GM13977 (cell line): ENCODE measurements at regions not wholly inside any gene's neighbourhood (a gene's known extent, or its start where the extent isn't known, plus 50 kb on each side); places are given as distances from the start of the nearest gene placed in this dataset.

ENCODE experiments used
- DNase-seq: peaks from one replicate; pipeline ENCODE4 v3.0.0; 2012; ENCODE audit warnings: low spot score
- CTCF ChIP-seq: IDR thresholded peaks from 2 replicates; pipeline ENCODE4 v1.5.1; 2012; ENCODE audit warnings: mild to moderate bottlenecking, control low read depth; ENCODE audit not compliant: insufficient read depth; ENCODE audit errors: extremely low read depth, missing control alignments
- in situ Hi-C: fragments of 300-500 bp; cut with MboI; formaldehyde crosslinking; loops from one replicate; pipeline ENCODE4 v1.12.0; 2022; ENCODE audit warnings: low sequenced_read_pairs, low pct_unique_long_range_greater_than_20kb, mixed read lengths, inconsistent platforms; ENCODE audit not compliant: unreplicated experiment

GRCh38 chr2:12795851-12796250 is 79.1 kb downstream of the TRIB2 start:
- DNase-seq, result no peak
- in situ Hi-C loops, result no loop called here
- no peak for TF ChIP-seq CTCF

GRCh38 chr2:12796657-12797056 is 79.9 kb downstream of the TRIB2 start:
- no peak for DNase-seq
- TF ChIP-seq CTCF, result no peak
- in situ Hi-C loops, result no loop called here

- no peak for DNase-seq
- in situ Hi-C loops, result no loop called here
- no peak for TF ChIP-seq CTCF
Observed at GRCh38 chr2:12797815-12798214, 81.1 kb downstream of the TRIB2 start.

- no peak for DNase-seq
- TF ChIP-seq CTCF, result no peak
- in situ Hi-C loops, result no loop called here
Observed at GRCh38 chr2:12803607-12804006, 86.9 kb downstream of the TRIB2 start.

- no peak for TF ChIP-seq CTCF
- DNase-seq, result no peak
- in situ Hi-C loops, result no loop called here
Observed at GRCh38 chr2:12804091-12804856, 87.5 kb downstream of the TRIB2 start.

GRCh38 chr2:12805033-12805432 is 88.3 kb downstream of the TRIB2 start:
- in situ Hi-C loops, result no loop called here
- TF ChIP-seq CTCF, result no peak
- DNase-seq, result no peak
